Retinal pigment epithelial cell (primary cell): ENCODE measurements at regions not wholly inside any gene's neighbourhood (a gene's known extent, or its start where the extent isn't known, plus 50 kb on each side); places are given as distances from the start of the nearest gene placed in this dataset.

Source experiments
- DNase-seq: peaks from one replicate; pipeline ENCODE4 v3.0.0-alpha.2; 2010; ENCODE audit warnings: low read depth
- H3K4me3 ChIP-seq: 2 replicates; pipeline ENCODE4 v1.5.1; 2011; ENCODE audit warnings: mild to moderate bottlenecking, low read length, control low read depth, moderate library complexity
- CTCF ChIP-seq: conservative IDR thresholded peaks from 2 replicates; pipeline ENCODE4 v1.5.1; 2011; ENCODE audit warnings: low read depth, low read length, control low read depth, inconsistent platforms

- TF ChIP-seq CTCF, result no peak
- no peak overlapping the region for H3K4me3 ChIP-seq
- DNase-seq, result no peak
Observed at GRCh38 chr13:23514076-23514475, 56.1 kb upstream of the TNFRSF19 start.

GRCh38 chr13:23515116-23515515 lies 55.1 kb upstream of the TNFRSF19 start:
- no peak overlapping the region for H3K4me3 ChIP-seq
- TF ChIP-seq CTCF, result no peak

DNA sequence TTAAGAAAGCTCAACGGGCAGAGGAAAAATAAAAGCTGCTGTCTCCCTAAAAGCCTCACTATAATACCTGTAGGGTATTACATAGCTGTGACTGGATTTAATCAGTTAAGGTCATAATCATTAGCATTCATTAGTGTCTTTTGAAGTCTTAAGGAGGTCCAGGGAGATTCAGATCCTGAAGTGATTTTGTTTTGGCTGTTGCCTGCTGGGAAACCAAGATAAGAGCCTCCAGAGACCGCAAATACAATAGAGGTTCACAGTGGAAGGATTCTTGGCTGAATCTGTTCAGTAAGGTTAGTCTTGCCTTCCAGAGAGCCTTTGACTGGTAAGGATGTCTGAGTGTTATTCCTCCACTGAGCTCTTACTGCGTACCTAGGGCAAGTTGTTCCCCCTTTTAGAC lies 54.0 kb upstream of the TNFRSF19 start:
- no peak for TF ChIP-seq CTCF
- DNase-seq, result no peak

More at GRCh38 chr13:23515116-23515515, 55.1 kb upstream of the TNFRSF19 start:
- DNase-seq, result no peak

DNA sequence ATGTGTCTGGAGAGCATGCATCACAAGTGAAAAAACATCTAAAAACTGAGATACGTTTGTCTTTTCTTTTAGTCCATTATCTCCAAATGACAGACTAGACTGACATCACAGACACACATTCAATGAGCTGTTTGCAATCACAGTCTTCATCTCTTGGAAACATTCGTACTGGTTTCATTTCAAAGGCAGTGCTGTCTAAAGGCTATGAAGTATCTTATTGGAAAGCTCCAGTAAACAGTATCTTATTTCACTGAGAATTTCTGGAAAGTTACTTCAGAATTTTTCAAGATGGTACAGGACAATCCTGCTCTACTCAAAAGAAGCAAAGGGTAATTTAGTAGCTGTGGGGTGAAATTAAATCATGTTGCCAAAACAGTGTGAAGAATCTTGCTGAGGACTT lies 53.5 kb upstream of the TNFRSF19 start:
- H3K4me3 ChIP-seq, result no peak overlapping the region
- no peak for DNase-seq
- no peak for TF ChIP-seq CTCF

More for the DNA sequence above, 54.0 kb upstream of the TNFRSF19 start:
- H3K4me3 ChIP-seq, result no peak overlapping the region

DNA sequence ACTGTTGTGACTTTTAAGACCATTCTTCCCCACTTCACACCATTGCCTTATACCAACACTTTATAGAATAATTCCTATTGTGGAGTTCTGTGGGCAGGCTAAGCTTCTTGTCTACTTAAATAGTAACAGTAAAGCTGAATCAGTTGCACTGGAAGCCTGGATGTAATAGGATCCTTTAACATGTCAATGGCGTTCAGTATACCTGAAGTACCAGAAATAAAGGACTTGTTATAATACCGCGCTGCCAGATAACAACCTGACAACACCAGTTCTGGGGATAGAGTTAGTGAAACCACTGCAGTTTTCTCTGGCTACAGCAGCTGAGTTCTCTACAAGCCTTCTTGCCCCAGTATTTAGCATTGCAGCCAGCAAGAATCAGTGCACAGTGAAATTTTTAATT lies 52.0 kb upstream of the TNFRSF19 start:
- no peak for DNase-seq
- TF ChIP-seq CTCF, result no peak

More for the DNA sequence above, 52.0 kb upstream of the TNFRSF19 start:
- no peak overlapping the region for H3K4me3 ChIP-seq
